Activated CD8-positive, alpha-beta T cell treated with anti-CD3 and anti-CD28 coated beads for 36 hours (primary cell): ENCODE measurements at regions not wholly inside any gene's neighbourhood (a gene's known extent, or its start where the extent isn't known, plus 50 kb on each side); places are given as distances from the start of the nearest gene placed in this dataset.

Experiments used
- ATAC-seq: fragments of 200-7000 bp; cut with Tn5 transposase; one replicate; pipeline ENCODE4 v1.10.0; 2021; ENCODE audit warnings: mild to moderate bottlenecking, moderate library complexity
- CTCF ChIA-PET: fragments of 350-600 bp; sonication (Branson Sonifier 250); formaldehyde crosslinking; loops from one replicate; lab custom pipeline; 2021; ENCODE audit warnings: antibody characterized with exemption; lab: Charles Lee
- POLR2A ChIA-PET: fragments of 350-600 bp; sonication (Branson Sonifier 250); formaldehyde crosslinking; loops from one replicate; lab custom pipeline; 2021; ENCODE audit warnings: antibody characterized with exemption; lab: Charles Lee
- DNase-seq: peaks from one replicate; pipeline ENCODE4 v3.0.0-alpha.2; 2020
- H3K27ac Mint-ChIP-seq: one replicate; pipeline ENCODE4 v1.8.0; 2021; ENCODE audit warnings: mild to moderate bottlenecking, mixed read lengths
- H3K27me3 Mint-ChIP-seq: one replicate; pipeline ENCODE4 v1.8.0; 2021; ENCODE audit warnings: mixed read lengths
- H3K36me3 Mint-ChIP-seq: one replicate; pipeline ENCODE4 v1.8.0; 2021; ENCODE audit warnings: low read depth, mixed read lengths
- H3K4me1 Mint-ChIP-seq: one replicate; pipeline ENCODE4 v1.8.0; 2021; ENCODE audit warnings: low read depth, mixed read lengths
- H3K4me3 Mint-ChIP-seq: one replicate; pipeline ENCODE4 v1.8.0; 2021; ENCODE audit warnings: mild to moderate bottlenecking, moderate library complexity, mixed read lengths
- H3K9me3 Mint-ChIP-seq: one replicate; pipeline ENCODE4 v1.8.0; 2021; ENCODE audit warnings: mixed read lengths
- CTCF ChIP-seq: fragments of 200-600 bp; IDR thresholded peaks from one replicate; pipeline ENCODE4 v1.8.0; 2022; ENCODE audit warnings: antibody characterized with exemption, mild to moderate bottlenecking
- intact Hi-C: fragments of 100-400 bp; cut with micrococcal nuclease; formaldehyde crosslinking; loops from one replicate; pipeline ENCODE4 v1.10.0; 2022

- H3K4me1 Mint-ChIP-seq, result no peaks in the 10 kb centered on the region
- ChIA-PET POLR2A (no interaction called here), CTCF (no interaction called here)
- no peak overlapping the region for H3K4me3 Mint-ChIP-seq
- DNase-seq, result no peak
- H3K27me3 Mint-ChIP-seq, result peaks cover 2% of the 10 kb centered on the region
- intact Hi-C loops, result no loop called here
- no peaks in the 10 kb centered on the region for H3K36me3 Mint-ChIP-seq
- TF ChIP-seq CTCF, result no peak
- no peak overlapping the region for H3K27ac Mint-ChIP-seq
- ATAC-seq, result no peak
- no peaks in the 10 kb centered on the region for H3K9me3 Mint-ChIP-seq
These were observed 376.4 kb downstream of the OSTF1 start for GRCh38 chr9:75464726-75465125.

- CTCF ChIA-PET, result interaction anchor here (1.1 kb wide), 1 partner anchor 14 kb away, joined by 3 read pairs; no protein-coding TSS in a partner anchor
- H3K4me1 Mint-ChIP-seq, result no peaks in the 10 kb centered on the region
- no peak overlapping the region for H3K27ac Mint-ChIP-seq
- DNase-seq, result no peak
- TF ChIP-seq CTCF, result no peak
- H3K36me3 Mint-ChIP-seq, result no peaks in the 10 kb centered on the region
- no peaks in the 10 kb centered on the region for H3K9me3 Mint-ChIP-seq
- POLR2A ChIA-PET, result no interaction called here
- ATAC-seq, result no peak
- no peak overlapping the region for H3K4me3 Mint-ChIP-seq
- intact Hi-C loops, result no loop called here
- H3K27me3 Mint-ChIP-seq, result peaks cover 3% of the 10 kb centered on the region
These were observed 378.8 kb downstream of the OSTF1 start for GRCh38 chr9:75467142-75467541.

GRCh38 chr9:75471549-75472114 is 383.3 kb downstream of the OSTF1 start:
- ATAC-seq, result no peak
- H3K27ac Mint-ChIP-seq, result no peak overlapping the region
- CTCF ChIA-PET, result no interaction called here

GRCh38 chr9:75482566-75482965 is 394.3 kb downstream of the OSTF1 start:
- no peak for ATAC-seq
- intact Hi-C loops, result no loop called here
- Mint-ChIP-seq H3K27me3 (peaks cover 7% of the 10 kb centered on the region), H3K27ac (no peak overlapping the region), H3K4me3 (no peak overlapping the region), H3K4me1 (no peaks in the 10 kb centered on the region), H3K9me3 (peaks cover 2% of the 10 kb centered on the region), H3K36me3 (no peaks in the 10 kb centered on the region)
- no peak for TF ChIP-seq CTCF
- ChIA-PET CTCF (no interaction called here), POLR2A (no interaction called here)
- DNase-seq, result no peak

More at GRCh38 chr9:75471549-75472114, 383.3 kb downstream of the OSTF1 start:
- no peak overlapping the region for H3K4me3 Mint-ChIP-seq
- peaks cover 7% of the 10 kb centered on the region for H3K27me3 Mint-ChIP-seq
- intact Hi-C loops, result no loop called here
- TF ChIP-seq CTCF, result no peak
- no peaks in the 10 kb centered on the region for H3K4me1 Mint-ChIP-seq
- POLR2A ChIA-PET, result no interaction called here
- no peak for DNase-seq
- H3K36me3 Mint-ChIP-seq, result no peaks in the 10 kb centered on the region
- no peaks in the 10 kb centered on the region for H3K9me3 Mint-ChIP-seq

GRCh38 chr9:75483636-75484035 is 395.3 kb downstream of the OSTF1 start:
- ATAC-seq (no peak), DNase-seq (no peak)
- ChIA-PET CTCF (no interaction called here), POLR2A (no interaction called here)
- TF ChIP-seq CTCF, result no peak
- no peaks in the 10 kb centered on the region for H3K9me3 Mint-ChIP-seq
- peaks cover 7% of the 10 kb centered on the region for H3K27me3 Mint-ChIP-seq
- no peak overlapping the region for H3K4me3 Mint-ChIP-seq
- H3K4me1 Mint-ChIP-seq, result no peaks in the 10 kb centered on the region
- intact Hi-C loops, result no loop called here
- no peak overlapping the region for H3K27ac Mint-ChIP-seq
- no peaks in the 10 kb centered on the region for H3K36me3 Mint-ChIP-seq
